HCT116 (cell line): ENCODE measurements at regions not wholly inside any gene's neighbourhood (a gene's known extent, or its start where the extent isn't known, plus 50 kb on each side); places are given as distances from the start of the nearest gene placed in this dataset.

Experiments
- CEBPB ChIP-seq: IDR thresholded peaks from 2 replicates; pipeline ENCODE4 v1.6.1; 2012; ENCODE audit warnings: low read depth
- CTCF ChIP-seq, 3 experiments: fragments of 200-600 bp in 1 of 3; sonication (generic) in 1 of 3; IDR thresholded peaks in 2 of 3; conservative IDR thresholded peaks in 1 of 3; 2 replicates each; pipeline ENCODE4 v1.5.1; 2012 to 2017; ENCODE audit warnings: low read depth in 2 of 3, low read length in 2 of 3, antibody characterized with exemption in 1 of 3, borderline replicate concordance in 1 of 3, control low read depth in 1 of 3, mild to moderate bottlenecking in 1 of 3, mixed read lengths in 1 of 3, mixed run types in 1 of 3, moderate library complexity in 1 of 3; ENCODE audit not compliant: insufficient read depth in 1 of 3
- ELF1 ChIP-seq: IDR thresholded peaks from 2 replicates; pipeline ENCODE4 v1.6.1; 2012; ENCODE audit warnings: low read depth, borderline replicate concordance
- JUND ChIP-seq: IDR thresholded peaks from 2 replicates; pipeline ENCODE4 v1.6.1; 2012
- MAX ChIP-seq: IDR thresholded peaks from 2 replicates; pipeline ENCODE4 v1.6.1; 2012
- POLR2A ChIP-seq: IDR thresholded peaks from 2 replicates; pipeline ENCODE4 v1.7.0; 2011; ENCODE audit warnings: borderline replicate concordance; ENCODE audit not compliant: insufficient read depth, insufficient read length; ENCODE audit errors: extremely low read depth
- POLR2AphosphoS5 ChIP-seq: IDR thresholded peaks from 2 replicates; pipeline ENCODE4 v1.6.1; 2011; ENCODE audit warnings: mild to moderate bottlenecking, low read depth, low read length, moderate library complexity
- SRF ChIP-seq: IDR thresholded peaks from 2 replicates; pipeline ENCODE4 v1.6.1; 2012; ENCODE audit warnings: low read depth
- TCF7L2 ChIP-seq: IDR thresholded peaks from 2 replicates; pipeline ENCODE4 v1.7.0; 2011; ENCODE audit warnings: borderline replicate concordance, inconsistent platforms; ENCODE audit not compliant: insufficient read depth, insufficient read length; ENCODE audit errors: extremely low read depth
- ZBTB33 ChIP-seq: IDR thresholded peaks from 2 replicates; pipeline ENCODE4 v1.6.1; 2011; ENCODE audit warnings: mild to moderate bottlenecking, low read length, moderate library complexity; ENCODE audit not compliant: insufficient replicate concordance; ENCODE audit errors: extremely low read depth

GRCh38 chr16:63612462-63613227 lies 1509.2 kb downstream of the CDH11 start:
- TF ChIP-seq CTCF (IDR thresholded peaks at IDR 0.05 in 2 of 3, conservative IDR thresholded peaks at IDR 0.05 in 1 of 3; ENCODE audit: borderline replicate concordance in 1 of 3, insufficient read depth in 1 of 3, low read depth in 2 of 3, low read length in 2 of 3), result no peak
- TF ChIP-seq TCF7L2, result no peak
- no peak for TF ChIP-seq ZBTB33
- no peak for TF ChIP-seq JUND
- TF ChIP-seq ELF1, result no peak
- TF ChIP-seq POLR2A, result no peak
- no peak for TF ChIP-seq SRF
- TF ChIP-seq POLR2AphosphoS5, result no peak
- no peak for TF ChIP-seq MAX
- no peak for TF ChIP-seq CEBPB
